ENCODE measurements at regions not wholly inside any gene's neighbourhood (a gene's known extent, or its start where the extent isn't known, plus 50 kb on each side); places are given as distances from the start of the nearest gene placed in this dataset.

- H3K4me3 ChIP-seq (ENCODE audit: control insufficient read depth, low read depth, low read length): no peak overlapping the region
- TF ChIP-seq CTCF (conservative IDR thresholded peaks at IDR 0.05; ENCODE audit: control insufficient read depth, insufficient read depth, low read depth, low read length): no peak
- no peak for DNase-seq (ENCODE audit: low read depth)
These were observed 357.6 kb upstream of the CWC22 start for GRCh38 chr2:180364719-180365118.

- DNase-seq (ENCODE audit: low read depth): no peak
- H3K4me3 ChIP-seq (ENCODE audit: control insufficient read depth, low read depth, low read length): no peak overlapping the region
- TF ChIP-seq CTCF (conservative IDR thresholded peaks at IDR 0.05; ENCODE audit: control insufficient read depth, insufficient read depth, low read depth, low read length): no peak
These were observed 353.2 kb upstream of the CWC22 start for GRCh38 chr2:180360283-180360618.

GRCh38 chr2:180359522-180360282 is 352.6 kb upstream of the CWC22 start:
- DNase-seq (ENCODE audit: low read depth): peak; percentile 10
- TF ChIP-seq CTCF (conservative IDR thresholded peaks at IDR 0.05; ENCODE audit: control insufficient read depth, insufficient read depth, low read depth, low read length): peak; percentile 17
- no peak overlapping the region for H3K4me3 ChIP-seq (ENCODE audit: control insufficient read depth, low read depth, low read length)

- H3K4me3 ChIP-seq (ENCODE audit: control insufficient read depth, low read depth, low read length): no peak overlapping the region
- no peak for TF ChIP-seq CTCF (conservative IDR thresholded peaks at IDR 0.05; ENCODE audit: control insufficient read depth, insufficient read depth, low read depth, low read length)
- DNase-seq (ENCODE audit: low read depth): no peak
These were observed 351.4 kb upstream of the CWC22 start for GRCh38 chr2:180358458-180358857.

GRCh38 chr2:180356676-180357075 is 349.6 kb upstream of the CWC22 start:
- no peak for TF ChIP-seq CTCF (conservative IDR thresholded peaks at IDR 0.05; ENCODE audit: control insufficient read depth, insufficient read depth, low read depth, low read length)
- H3K4me3 ChIP-seq (ENCODE audit: control insufficient read depth, low read depth, low read length): no peak overlapping the region
- no peak for DNase-seq (ENCODE audit: low read depth)

GRCh38 chr2:180352620-180353019 is 345.5 kb upstream of the CWC22 start:
- H3K4me3 ChIP-seq (ENCODE audit: control insufficient read depth, low read depth, low read length): no peak overlapping the region
- TF ChIP-seq CTCF (conservative IDR thresholded peaks at IDR 0.05; ENCODE audit: control insufficient read depth, insufficient read depth, low read depth, low read length): no peak

GRCh38 chr2:180349809-180350208 is 342.7 kb upstream of the CWC22 start:
- no peak for DNase-seq (ENCODE audit: low read depth)
- no peak for TF ChIP-seq CTCF (conservative IDR thresholded peaks at IDR 0.05; ENCODE audit: control insufficient read depth, insufficient read depth, low read depth, low read length)
- H3K4me3 ChIP-seq (ENCODE audit: control insufficient read depth, low read depth, low read length): no peak overlapping the region

More at GRCh38 chr2:180352620-180353019, 345.5 kb upstream of the CWC22 start:
- no peak for DNase-seq (ENCODE audit: low read depth)
